ENCODE measurements at regions not wholly inside any gene's neighbourhood (a gene's known extent, or its start where the extent isn't known, plus 50 kb on each side); places are given as distances from the start of the nearest gene placed in this dataset.

DNA sequence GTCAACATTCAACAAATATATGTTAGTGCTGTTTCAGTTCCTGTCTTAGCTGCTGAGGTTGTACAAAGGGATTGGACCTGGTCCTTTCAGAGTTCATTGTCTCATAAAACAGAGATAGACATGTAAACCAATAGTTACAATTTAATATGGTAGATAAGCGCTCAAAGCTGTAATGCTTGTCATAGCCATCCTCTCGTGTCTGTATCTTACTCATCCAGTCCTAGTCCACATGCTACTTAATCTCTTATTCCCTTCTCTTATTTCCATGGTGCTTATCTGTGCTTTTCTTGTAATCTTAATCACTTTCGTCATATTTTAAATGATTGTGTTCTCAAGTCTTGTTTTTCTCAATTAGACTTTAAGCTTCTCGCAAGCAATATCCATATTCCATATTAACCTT lies 185.2 kb upstream of the OBI1 start:
- POLR2A ChIA-PET (ENCODE audit: partially characterized antibody) = no interaction called here
- no peak overlapping the region for H3K56ac ChIP-seq (replicated peaks; ENCODE audit: insufficient read length, low read depth, low read length)
- TF ChIP-seq NANOG (IDR thresholded peaks at IDR 0.05; ENCODE audit: insufficient read depth, low read depth, low read length, poor library complexity, severe bottlenecking) (no peak), PHF8 (conservative IDR thresholded peaks at IDR 0.05; ENCODE audit: low read depth, low read length) (no peak), SIN3A (conservative IDR thresholded peaks at IDR 0.05 in 1 of 2, IDR thresholded peaks at IDR 0.05 in 1 of 2; ENCODE audit: low read depth in 1 of 2, low read length in 2 of 2) (no peak), TAF7 (optimal IDR thresholded peaks at IDR 0.05; ENCODE audit: borderline replicate concordance, low read depth, low read length) (no peak), SIX5 (IDR thresholded peaks at IDR 0.05; ENCODE audit: low read depth, low read length) (no peak), CREB1 (IDR thresholded peaks at IDR 0.05) (no peak), POLR2A (IDR thresholded peaks at IDR 0.05; ENCODE audit: control extremely low read depth in 1 of 2, low read depth in 2 of 2, low read length in 2 of 2) (no peak), TBP (IDR thresholded peaks at IDR 0.05; ENCODE audit: low read depth, low read length) (no peak), SUZ12 (IDR thresholded peaks at IDR 0.05; ENCODE audit: low read length) (no peak), JUND (IDR thresholded peaks at IDR 0.05; ENCODE audit: low read length) (no peak), RBBP5 (IDR thresholded peaks at IDR 0.05; ENCODE audit: borderline replicate concordance, low read depth, low read length) (no peak), E2F6 (IDR thresholded peaks at IDR 0.05) (no peak)
- TF ChIP-seq, protein P1, sequence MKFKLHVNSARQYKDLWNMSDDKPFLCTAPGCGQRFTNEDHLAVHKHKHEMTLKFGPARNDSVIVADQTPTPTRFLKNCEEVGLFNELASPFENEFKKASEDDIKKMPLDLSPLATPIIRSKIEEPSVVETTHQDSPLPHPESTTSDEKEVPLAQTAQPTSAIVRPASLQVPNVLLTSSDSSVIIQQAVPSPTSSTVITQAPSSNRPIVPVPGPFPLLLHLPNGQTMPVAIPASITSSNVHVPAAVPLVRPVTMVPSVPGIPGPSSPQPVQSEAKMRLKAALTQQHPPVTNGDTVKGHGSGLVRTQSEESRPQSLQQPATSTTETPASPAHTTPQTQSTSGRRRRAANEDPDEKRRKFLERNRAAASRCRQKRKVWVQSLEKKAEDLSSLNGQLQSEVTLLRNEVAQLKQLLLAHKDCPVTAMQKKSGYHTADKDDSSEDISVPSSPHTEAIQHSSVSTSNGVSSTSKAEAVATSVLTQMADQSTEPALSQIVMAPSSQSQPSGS (IDR thresholded peaks at IDR 0.05; ENCODE audit: low read length) = no peak

More for the DNA sequence above, 185.2 kb upstream of the OBI1 start:
- Histone ChIP-seq H3K23me2 (ENCODE audit: low read depth, low read length) (no peaks in the 10 kb centered on the region), H2AK5ac (ENCODE audit: low read depth, low read length) (no peak overlapping the region), H2AFZ (ENCODE audit: low read length) (no peak overlapping the region), H4K5ac (ENCODE audit: insufficient read length, low read depth, low read length) (no peak overlapping the region), H4K8ac (ENCODE audit: extremely low read depth, insufficient read depth, low read length) (no peak overlapping the region), H3K79me2 (ENCODE audit: control insufficient read depth in 1 of 2, insufficient read depth in 2 of 2, low read length in 2 of 2) (no peaks in the 10 kb centered on the region), H3K9ac (replicated peaks in 1 of 4; ENCODE audit: extremely low read depth in 1 of 4, low read depth in 3 of 4, low read length in 3 of 4) (no peak overlapping the region), H3K4me2 (ENCODE audit: insufficient read depth in 1 of 2, low read depth in 2 of 2, low read length in 2 of 2) (no peak overlapping the region), H2BK12ac (ENCODE audit: low read depth, low read length) (no peak overlapping the region), H3K18ac (ENCODE audit: extremely low read depth, low read length) (no peak overlapping the region), H3K4me3 (ENCODE audit: extremely low read depth in 1 of 4, insufficient read depth in 2 of 4, low read depth in 3 of 4, low read length in 4 of 4) (no peak overlapping the region), H3K14ac (ENCODE audit: insufficient read length) (no peak overlapping the region), H3K9me3 (ENCODE audit: insufficient read depth in 2 of 2, low read depth in 1 of 2, low read length in 1 of 2) (no peaks in the 10 kb centered on the region), H4K91ac (replicated peaks; ENCODE audit: insufficient read length, low read length) (no peak overlapping the region), H3K27ac (ENCODE audit: low read depth, low read length) (no peak overlapping the region), H3K4me1 (replicated peaks in 1 of 4; ENCODE audit: control insufficient read depth in 3 of 4, insufficient read depth in 4 of 4, low read length in 3 of 4) (no peaks in the 10 kb centered on the region), H2BK120ac (replicated peaks; ENCODE audit: low read depth, low read length) (no peak overlapping the region), H3K4ac (replicated peaks; ENCODE audit: insufficient read length, low read depth, low read length) (no peak overlapping the region), H4K20me1 (replicated peaks in 1 of 2; ENCODE audit: control insufficient read depth in 1 of 2, insufficient read depth in 2 of 2, low read length in 2 of 2) (peaks cover 0 to 2% of the 10 kb centered on the region in 2 experiments), H2BK15ac (ENCODE audit: low read length) (no peak overlapping the region), H2BK5ac (ENCODE audit: low read depth, low read length) (no peak overlapping the region), H2BK20ac (ENCODE audit: low read length) (no peak overlapping the region), H3K36me3 (ENCODE audit: control insufficient read depth in 2 of 4, insufficient read depth in 4 of 4, low read length in 3 of 4) (no peaks in the 10 kb centered on the region), H3K79me1 (ENCODE audit: low read depth, low read length) (no peaks in the 10 kb centered on the region), H3K27me3 (replicated peaks in 1 of 4; ENCODE audit: control insufficient read depth in 3 of 4, extremely low read depth in 1 of 4, insufficient read depth in 3 of 4, low read length in 3 of 4) (no peaks in the 10 kb centered on the region), H3K23ac (ENCODE audit: insufficient read length) (no peak overlapping the region)
- FAIRE-seq (no peak), DNase-seq (ENCODE audit: low read depth in 1 of 2, low spot score in 2 of 2) (no peak)
- WGBS, 2 experiments (ENCODE audit: extremely low coverage in 1 of 2, insufficient coverage in 1 of 2, insufficient read length in 1 of 2, insufficient replicate concordance in 2 of 2, low coverage in 1 of 2, low lambda C conversion rate in 2 of 2, missing lambda C conversion rate in 1 of 2) = 90% methylated on average over 4 of the region's 4 CpGs; no CpG with 5 or more reads in 1 of the 2 experiments
- CTCF ChIA-PET (ENCODE audit: partially characterized antibody) = interaction anchor here (0.7 to 1.6 kb wide), 3 partner anchors 9 to 80 kb away, joined by 3 to 5 read pairs (median 4); no protein-coding TSS in a partner anchor

All from H1 (cell line).